HG02970 (cell line): ENCODE measurements at regions not wholly inside any gene's neighbourhood (a gene's known extent, or its start where the extent isn't known, plus 50 kb on each side); places are given as distances from the start of the nearest gene placed in this dataset.

ENCODE experiments used
- ATAC-seq: cut with Tn5 transposase; IDR thresholded peaks from one replicate; pipeline ENCODE4 v1.9.1; 2021; ENCODE audit warnings: mild to moderate bottlenecking, moderate library complexity, moderate number of reproducible peaks; ENCODE audit not compliant: unreplicated experiment, low FRiP score

GRCh38 chr2:129763966-129764365 lies 215.5 kb upstream of the RAB6C start:
- ATAC-seq, result no peak

GRCh38 chr2:129764376-129765325 lies 214.8 kb upstream of the RAB6C start:
- no peak for ATAC-seq

GRCh38 chr2:129765326-129765677 lies 214.2 kb upstream of the RAB6C start:
- no peak for ATAC-seq

- ATAC-seq, result no peak
Observed at GRCh38 chr2:129765678-129766351, 213.7 kb upstream of the RAB6C start.

- ATAC-seq, result no peak
Observed at GRCh38 chr2:129766374-129766993, 213.0 kb upstream of the RAB6C start.

- ATAC-seq, result no peak
Observed at GRCh38 chr2:129767346-129768035, 212.0 kb upstream of the RAB6C start.

GRCh38 chr2:129768036-129768386 lies 211.5 kb upstream of the RAB6C start:
- no peak for ATAC-seq

GRCh38 chr2:129768485-129769184 lies 210.8 kb upstream of the RAB6C start:
- ATAC-seq, result no peak

- no peak for ATAC-seq
Observed at GRCh38 chr2:129769185-129769991, 210.1 kb upstream of the RAB6C start.

- ATAC-seq, result no peak
Observed at GRCh38 chr2:129771418-129772189, 207.9 kb upstream of the RAB6C start.

- no peak for ATAC-seq
Observed at GRCh38 chr2:129772190-129772579, 207.3 kb upstream of the RAB6C start.

- no peak for ATAC-seq
Observed at GRCh38 chr2:129775952-129776653, 203.4 kb upstream of the RAB6C start.

- no peak for ATAC-seq
Observed at GRCh38 chr2:129777146-129777545, 202.3 kb upstream of the RAB6C start.

GRCh38 chr2:129777762-129778583 lies 201.5 kb upstream of the RAB6C start:
- no peak for ATAC-seq

GRCh38 chr2:129778584-129778877 lies 200.9 kb upstream of the RAB6C start:
- no peak for ATAC-seq

- ATAC-seq, result no peak
Observed at GRCh38 chr2:129779783-129780182, 199.7 kb upstream of the RAB6C start.
